Thyroid gland (tissue), 4 donors: ENCODE measurements at regions not wholly inside any gene's neighbourhood (a gene's known extent, or its start where the extent isn't known, plus 50 kb on each side); places are given as distances from the start of the nearest gene placed in this dataset.

Experiments used
- CTCF ChIP-seq, 6 experiments: fragments of 200-600 bp in 3 of 6; fragments of 450-650 bp in 3 of 6; sonication (generic) in 3 of 6; IDR thresholded peaks; one replicate each; pipeline ENCODE4 v1.5.1; 2016 to 2019; ENCODE audit warnings: antibody characterized with exemption in 6 of 6, mild to moderate bottlenecking in 2 of 6, inconsistent platforms in 1 of 6, moderate library complexity in 1 of 6
- POLR2A ChIP-seq, 2 donors: fragments of 450-650 bp; IDR thresholded peaks; one replicate each; pipeline ENCODE4 v1.6.1; 2017; ENCODE audit warnings: antibody characterized with exemption in 2 of 2, mild to moderate bottlenecking in 2 of 2, moderate library complexity in 1 of 2

- TF ChIP-seq CTCF (IDR thresholded peaks at IDR 0.05) (no peak), POLR2A (IDR thresholded peaks at IDR 0.05) (no peak)
Observed at GRCh38 chr5:89694026-89694550, 715.5 kb downstream of the CETN3 start.
